K562 (cell line): ENCODE measurements at regions not wholly inside any gene's neighbourhood (a gene's known extent, or its start where the extent isn't known, plus 50 kb on each side); places are given as distances from the start of the nearest gene placed in this dataset.

Source experiments
- ATAC-seq: fragments of 200-7000 bp; cut with Tn5 transposase; 3 replicates; pipeline ENCODE4 v1.9.1; 2020; ENCODE audit warnings: moderate library complexity
- BruUV-seq: library from RNA; stranded (reverse); fragments of 400-500 nt; replicated peaks from 2 replicates; lab custom pipeline; 2021; lab: Mats Ljungman, UMichigan
- CTCF ChIA-PET: fragments of 300-600 bp; formaldehyde crosslinking; extraction: SDS; loops from one replicate; lab custom pipeline; 2021; ENCODE audit warnings: low intra/inter-chr PET ratio; lab: Yijun Ruan, JAX
- POLR2A ChIA-PET: fragments of 300-600, 350-650 bp; sonication (Branson Sonifier 250); formaldehyde crosslinking; extraction: SDS; loops from one replicate; lab custom pipeline; 2021; ENCODE audit warnings: antibody characterized with exemption, inconsistent platforms; lab: Yijun Ruan, JAX
- DNase-seq, 4 experiments: peaks; one replicate each; pipeline versions ENCODE4 v3.0.0 to v3.0.0-alpha.2; 2011 to 2018; ENCODE audit warnings: low spot score in 3 of 4, mixed read lengths in 3 of 4; ENCODE audit errors: extremely low read depth in 1 of 4
- FAIRE-seq: peaks from 2 replicates; lab custom pipeline; 2011; peaks lifted over from hg19 to GRCh38; lab: Jason Lieb, UNC
- H2AFZ ChIP-seq: 2 replicates; pipeline ENCODE4 v1.6.0; 2011; ENCODE audit warnings: low read depth, low read length, control low read depth, inconsistent platforms
- H3K27ac ChIP-seq: fragments of 200-600 bp; 3 replicates; pipeline ENCODE4 v1.8.0; 2011; ENCODE audit warnings: low read depth, mild to moderate bottlenecking, control low read depth, inconsistent platforms, low read length, moderate library complexity, mixed read lengths; ENCODE audit errors: extremely low read depth
- H3K27me3 ChIP-seq, 2 experiments: fragments of 300-600 bp in 1 of 2; 2 replicates in 1 of 2; 3 replicates in 1 of 2; pipeline versions ENCODE4 v1.6.0 to v1.8.0; 2011; ENCODE audit warnings: inconsistent platforms in 2 of 2, low read length in 2 of 2, mild to moderate bottlenecking in 1 of 2, mixed read lengths in 1 of 2, moderate library complexity in 1 of 2; ENCODE audit not compliant: control insufficient read depth in 2 of 2, insufficient read depth in 2 of 2
- H3K36me3 ChIP-seq: fragments of 300-600 bp; 3 replicates; pipeline ENCODE4 v1.8.0; 2011; ENCODE audit warnings: mild to moderate bottlenecking, low read length, inconsistent platforms; ENCODE audit not compliant: control insufficient read depth, insufficient read depth
- H3K4me1 ChIP-seq, 2 experiments: fragments of 200-600 bp in 1 of 2; replicated peaks in 1 of 2; 2 replicates in 1 of 2; 3 replicates in 1 of 2; pipeline versions ENCODE4 v1.5.1 to v1.8.0; 2011; ENCODE audit warnings: inconsistent platforms in 2 of 2, low read length in 2 of 2, mild to moderate bottlenecking in 1 of 2, mixed read lengths in 1 of 2, moderate library complexity in 1 of 2; ENCODE audit not compliant: control insufficient read depth in 2 of 2, insufficient read depth in 2 of 2
- H3K4me2 ChIP-seq: 2 replicates; pipeline ENCODE4 v1.6.1; 2011; ENCODE audit warnings: low read length, control low read depth, inconsistent platforms, mixed read lengths; ENCODE audit not compliant: insufficient read depth
- H3K4me3 ChIP-seq: fragments of 200-600 bp; sonication (generic), shearing (Covaris generic); 2 replicates; pipeline ENCODE4 v1.5.1; 2016; ENCODE audit warnings: control low read depth, inconsistent platforms
- H3K79me2 ChIP-seq: fragments of 200-600 bp; 3 replicates; pipeline ENCODE4 v1.8.0; 2011; ENCODE audit warnings: low read length, inconsistent platforms; ENCODE audit not compliant: control insufficient read depth, insufficient read depth
- H3K9ac ChIP-seq, 2 experiments: 2 replicates each; pipeline versions ENCODE4 v1.6.0 to v1.6.1; 2011; ENCODE audit warnings: low read depth in 2 of 2, low read length in 2 of 2, control low read depth in 1 of 2, inconsistent platforms in 1 of 2, mild to moderate bottlenecking in 1 of 2, mixed read lengths in 1 of 2; ENCODE audit not compliant: insufficient read depth in 1 of 2
- H3K9me1 ChIP-seq: one replicate; pipeline ENCODE4 v1.6.0; 2011; ENCODE audit warnings: inconsistent platforms, mild to moderate bottlenecking, low read length, moderate library complexity; ENCODE audit not compliant: control insufficient read depth, insufficient read depth
- H3K9me3 ChIP-seq: replicated peaks from 2 replicates; pipeline ENCODE4 v1.5.1; 2011; ENCODE audit warnings: low read depth, low read length, inconsistent platforms; ENCODE audit not compliant: control insufficient read depth, insufficient read depth
- H4K20me1 ChIP-seq: replicated peaks from 2 replicates; pipeline ENCODE4 v1.6.1; 2011; ENCODE audit warnings: low read length, inconsistent platforms, mixed read lengths; ENCODE audit not compliant: control insufficient read depth, insufficient read depth
- FOS ChIP-seq: IDR thresholded peaks from 3 replicates; pipeline ENCODE4 v1.6.1; 2011; ENCODE audit not compliant: insufficient read length; ENCODE audit errors: extremely low read depth
- FOSL1 ChIP-seq: fragments of 200-800 bp; sonication (Bioruptor generic); conservative IDR thresholded peaks from 2 replicates; pipeline ENCODE4 v1.6.1; 2016; ENCODE audit warnings: missing genetic modification characterization, missing compliant biosample characterization
- FOXA1 ChIP-seq: fragments of 450-650 bp; IDR thresholded peaks from 2 replicates; pipeline ENCODE4 v1.6.1; 2016; ENCODE audit warnings: mild to moderate bottlenecking, borderline replicate concordance
- GABPA ChIP-seq: fragments of 200-800 bp; sonication (Bioruptor generic); conservative IDR thresholded peaks from 2 replicates; pipeline ENCODE4 v1.6.1; 2016; ENCODE audit warnings: low read depth, missing genetic modification characterization, missing compliant biosample characterization
- MBD2 ChIP-seq: sonication (generic); IDR thresholded peaks from 2 replicates; pipeline ENCODE4 v1.6.1; 2016; ENCODE audit warnings: low read depth, borderline replicate concordance
- NFXL1 ChIP-seq: fragments of 450-650 bp; formaldehyde crosslinking; IDR thresholded peaks from 2 replicates; pipeline ENCODE4 v1.4.0; 2021; ENCODE audit warnings: mild to moderate bottlenecking
- PHTF2 ChIP-seq: fragments of 250-450 bp; sonication (Bioruptor Pico); IDR thresholded peaks from 2 replicates; pipeline ENCODE4 v1.5.0; 2021; ENCODE audit warnings: mild to moderate bottlenecking
- RBFOX2 ChIP-seq: fragments of 200-400 bp; formaldehyde crosslinking; IDR thresholded peaks from 2 replicates; pipeline ENCODE4 v1.6.1; 2017; ENCODE audit warnings: low read depth, mild to moderate bottlenecking, low read length, moderate library complexity
- SIX5 ChIP-seq, 2 experiments: IDR thresholded peaks; 2 replicates each; pipeline ENCODE4 v1.6.1; 2011; ENCODE audit warnings: low read length in 2 of 2, borderline replicate concordance in 1 of 2, low read depth in 1 of 2, mild to moderate bottlenecking in 1 of 2, moderate library complexity in 1 of 2; ENCODE audit not compliant: insufficient read depth in 1 of 2
- SMAD4 ChIP-seq: fragments of 250-450 bp; sonication (Bioruptor Pico); conservative IDR thresholded peaks from 2 replicates; pipeline ENCODE4 v1.8.0; 2021; ENCODE audit warnings: inconsistent platforms, mild to moderate bottlenecking, moderate library complexity
- SPI1 ChIP-seq: IDR thresholded peaks from 2 replicates; pipeline ENCODE4 v1.6.1; 2011; ENCODE audit warnings: low read depth, low read length, control low read depth, borderline replicate concordance
- WHSC1 ChIP-seq: IDR thresholded peaks from one replicate; pipeline ENCODE4 v1.6.1; 2012; ENCODE audit warnings: low read length, control low read depth, inconsistent platforms
- ZEB2 ChIP-seq: fragments of 450-650 bp; IDR thresholded peaks from 2 replicates; pipeline ENCODE4 v1.6.1; 2016
- ZNF253 ChIP-seq: fragments of 250-450 bp; sonication (Bioruptor Pico); conservative IDR thresholded peaks from 2 replicates; pipeline ENCODE4 v1.6.1; 2021; ENCODE audit warnings: mild to moderate bottlenecking
- ZNF507 ChIP-seq: conservative IDR thresholded peaks from 2 replicates; pipeline ENCODE4 v1.6.1; 2017; ENCODE audit warnings: missing genetic modification characterization, missing compliant biosample characterization
- WGBS: fragments of 100-300 bp; shearing (Covaris generic); methylation state at CpG from one replicate; pipeline ENCODE4 v1.1.6; 2016; ENCODE audit warnings: low coverage, mixed read lengths; ENCODE audit not compliant: insufficient coverage; ENCODE audit errors: missing lambda C conversion rate; 5-methylcytosine and 5-hydroxymethylcytosine counted together
- in situ Hi-C: fragments of 300-500 bp; cut with MboI; formaldehyde crosslinking; loops from 4 replicates; pipeline ENCODE4 v1.15.0; 2018; ENCODE audit warnings: inconsistent platforms, mixed read lengths
- intact Hi-C: fragments of 100-400 bp; cut with micrococcal nuclease; formaldehyde crosslinking; loops from 2 replicates; pipeline ENCODE4 v1.14.2; 2022
- TF ChIP-seq, protein P1 (sequence below): fragments of 200-800 bp; sonication (Bioruptor generic); IDR thresholded peaks from 2 replicates; pipeline ENCODE4 v1.6.1; 2016; ENCODE audit warnings: missing genetic modification characterization, missing compliant biosample characterization
- TF ChIP-seq, protein P2 (sequence below): sonication (generic); formaldehyde crosslinking; IDR thresholded peaks from 2 replicates; pipeline ENCODE4 v1.8.1; 2023; ENCODE audit warnings: mild to moderate bottlenecking, missing genetic modification reagents, moderate library complexity
- TF ChIP-seq, protein P3 (sequence below): fragments of 200-800 bp; sonication (Bioruptor generic); IDR thresholded peaks from 2 replicates; pipeline ENCODE4 v1.6.1; 2017; ENCODE audit warnings: missing genetic modification characterization, missing compliant biosample characterization

DNA sequence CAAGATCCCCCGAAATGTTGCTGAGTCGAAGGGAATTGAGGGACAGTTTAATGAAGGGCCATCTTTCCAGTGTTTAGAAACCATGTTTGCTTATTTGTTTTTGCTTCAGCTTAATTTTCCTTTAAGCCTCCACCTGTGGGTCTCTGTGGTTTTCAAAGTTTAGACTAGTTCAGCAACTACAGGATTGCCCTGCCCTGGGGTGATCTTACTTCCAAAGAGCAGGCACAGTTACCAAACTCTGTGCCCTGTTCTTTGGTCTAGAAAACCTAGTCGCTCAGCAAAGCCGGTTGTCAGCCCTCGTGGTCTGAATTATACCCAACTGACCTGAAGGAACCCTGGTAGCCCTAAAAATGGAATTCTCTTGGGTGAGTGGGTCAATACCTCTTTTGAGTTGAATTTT, 219.2 kb upstream of the GMDS start:
- ATAC-seq = no peak
- H3K9me3 ChIP-seq = no peaks in the 10 kb centered on the region
- H3K4me2 ChIP-seq = no peak overlapping the region
- peaks cover 14% of the 10 kb centered on the region; the same call in 1 of the 2 replicates for H4K20me1 ChIP-seq
- 0% methylated on average over 5 of the region's 5 CpGs for WGBS
- no peak for DNase-seq
- FAIRE-seq = no peak
- intact Hi-C loops = no loop called here
- peaks cover 64 to 77% of the 10 kb centered on the region in 2 experiments for H3K27me3 ChIP-seq
- H3K79me2 ChIP-seq = no peaks in the 10 kb centered on the region
- CTCF ChIA-PET = no interaction called here
- H2AFZ ChIP-seq = no peak overlapping the region
- H3K4me1 ChIP-seq = no peaks in the 10 kb centered on the region
- no peak overlapping the region for H3K4me3 ChIP-seq
- no peaks in the 10 kb centered on the region for H3K9me1 ChIP-seq
- no TSS peak for BruUV-seq
- no peak overlapping the region for H3K9ac ChIP-seq
- POLR2A ChIA-PET = no interaction called here
- in situ Hi-C loops = no loop called here
- H3K36me3 ChIP-seq = no peaks in the 10 kb centered on the region
- no peak overlapping the region for H3K27ac ChIP-seq
- TF ChIP-seq FOSL1 (no peak), FOXA1 (no peak), ZNF253 (CRISPR knock-in tag) (no peak), WHSC1 (no peak), RBFOX2 (no peak), GABPA (tag) (no peak), ZEB2 (no peak), PHTF2 (CRISPR knock-in tag) (no peak), NFXL1 (CRISPR knock-in tag) (no peak), ZNF507 (no peak), FOS (no peak), SIX5 (IDR thresholded peaks at IDR 0.05; ENCODE audit: borderline replicate concordance in 1 of 2, insufficient read depth in 1 of 2, low read depth in 1 of 2, low read length in 2 of 2) (no peak), MBD2 (no peak), SPI1 (no peak), SMAD4 (no peak)
- TF ChIP-seq, protein P1, sequence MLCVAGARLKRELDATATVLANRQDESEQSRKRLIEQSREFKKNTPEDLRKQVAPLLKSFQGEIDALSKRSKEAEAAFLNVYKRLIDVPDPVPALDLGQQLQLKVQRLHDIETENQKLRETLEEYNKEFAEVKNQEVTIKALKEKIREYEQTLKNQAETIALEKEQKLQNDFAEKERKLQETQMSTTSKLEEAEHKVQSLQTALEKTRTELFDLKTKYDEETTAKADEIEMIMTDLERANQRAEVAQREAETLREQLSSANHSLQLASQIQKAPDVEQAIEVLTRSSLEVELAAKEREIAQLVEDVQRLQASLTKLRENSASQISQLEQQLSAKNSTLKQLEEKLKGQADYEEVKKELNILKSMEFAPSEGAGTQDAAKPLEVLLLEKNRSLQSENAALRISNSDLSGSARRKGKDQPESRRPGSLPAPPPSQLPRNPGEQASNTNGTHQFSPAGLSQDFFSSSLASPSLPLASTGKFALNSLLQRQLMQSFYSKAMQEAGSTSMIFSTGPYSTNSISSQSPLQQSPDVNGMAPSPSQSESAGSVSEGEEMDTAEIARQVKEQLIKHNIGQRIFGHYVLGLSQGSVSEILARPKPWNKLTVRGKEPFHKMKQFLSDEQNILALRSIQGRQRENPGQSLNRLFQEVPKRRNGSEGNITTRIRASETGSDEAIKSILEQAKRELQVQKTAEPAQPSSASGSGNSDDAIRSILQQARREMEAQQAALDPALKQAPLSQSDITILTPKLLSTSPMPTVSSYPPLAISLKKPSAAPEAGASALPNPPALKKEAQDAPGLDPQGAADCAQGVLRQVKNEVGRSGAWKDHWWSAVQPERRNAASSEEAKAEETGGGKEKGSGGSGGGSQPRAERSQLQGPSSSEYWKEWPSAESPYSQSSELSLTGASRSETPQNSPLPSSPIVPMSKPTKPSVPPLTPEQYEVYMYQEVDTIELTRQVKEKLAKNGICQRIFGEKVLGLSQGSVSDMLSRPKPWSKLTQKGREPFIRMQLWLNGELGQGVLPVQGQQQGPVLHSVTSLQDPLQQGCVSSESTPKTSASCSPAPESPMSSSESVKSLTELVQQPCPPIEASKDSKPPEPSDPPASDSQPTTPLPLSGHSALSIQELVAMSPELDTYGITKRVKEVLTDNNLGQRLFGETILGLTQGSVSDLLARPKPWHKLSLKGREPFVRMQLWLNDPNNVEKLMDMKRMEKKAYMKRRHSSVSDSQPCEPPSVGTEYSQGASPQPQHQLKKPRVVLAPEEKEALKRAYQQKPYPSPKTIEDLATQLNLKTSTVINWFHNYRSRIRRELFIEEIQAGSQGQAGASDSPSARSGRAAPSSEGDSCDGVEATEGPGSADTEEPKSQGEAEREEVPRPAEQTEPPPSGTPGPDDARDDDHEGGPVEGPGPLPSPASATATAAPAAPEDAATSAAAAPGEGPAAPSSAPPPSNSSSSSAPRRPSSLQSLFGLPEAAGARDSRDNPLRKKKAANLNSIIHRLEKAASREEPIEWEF (CRISPR knock-in tag) = no peak
- TF ChIP-seq, protein P2, sequence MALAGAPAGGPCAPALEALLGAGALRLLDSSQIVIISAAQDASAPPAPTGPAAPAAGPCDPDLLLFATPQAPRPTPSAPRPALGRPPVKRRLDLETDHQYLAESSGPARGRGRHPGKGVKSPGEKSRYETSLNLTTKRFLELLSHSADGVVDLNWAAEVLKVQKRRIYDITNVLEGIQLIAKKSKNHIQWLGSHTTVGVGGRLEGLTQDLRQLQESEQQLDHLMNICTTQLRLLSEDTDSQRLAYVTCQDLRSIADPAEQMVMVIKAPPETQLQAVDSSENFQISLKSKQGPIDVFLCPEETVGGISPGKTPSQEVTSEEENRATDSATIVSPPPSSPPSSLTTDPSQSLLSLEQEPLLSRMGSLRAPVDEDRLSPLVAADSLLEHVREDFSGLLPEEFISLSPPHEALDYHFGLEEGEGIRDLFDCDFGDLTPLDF (CRISPR knock-in tag) = no peak
- TF ChIP-seq, protein P3, sequence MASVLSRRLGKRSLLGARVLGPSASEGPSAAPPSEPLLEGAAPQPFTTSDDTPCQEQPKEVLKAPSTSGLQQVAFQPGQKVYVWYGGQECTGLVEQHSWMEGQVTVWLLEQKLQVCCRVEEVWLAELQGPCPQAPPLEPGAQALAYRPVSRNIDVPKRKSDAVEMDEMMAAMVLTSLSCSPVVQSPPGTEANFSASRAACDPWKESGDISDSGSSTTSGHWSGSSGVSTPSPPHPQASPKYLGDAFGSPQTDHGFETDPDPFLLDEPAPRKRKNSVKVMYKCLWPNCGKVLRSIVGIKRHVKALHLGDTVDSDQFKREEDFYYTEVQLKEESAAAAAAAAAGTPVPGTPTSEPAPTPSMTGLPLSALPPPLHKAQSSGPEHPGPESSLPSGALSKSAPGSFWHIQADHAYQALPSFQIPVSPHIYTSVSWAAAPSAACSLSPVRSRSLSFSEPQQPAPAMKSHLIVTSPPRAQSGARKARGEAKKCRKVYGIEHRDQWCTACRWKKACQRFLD (CRISPR knock-in tag) = no peak
